Fibroblast of villous mesenchyme (primary cell): ENCODE measurements at regions not wholly inside any gene's neighbourhood (a gene's known extent, or its start where the extent isn't known, plus 50 kb on each side); places are given as distances from the start of the nearest gene placed in this dataset.

Experiments
- DNase-seq: peaks from one replicate; pipeline ENCODE4 v3.0.0-alpha.2; 2010; ENCODE audit warnings: low read depth
- H3K4me3 ChIP-seq: 2 replicates; pipeline ENCODE4 v1.5.1; 2011; ENCODE audit warnings: low read depth, mild to moderate bottlenecking, low read length
- TF ChIP-seq, protein P1 (sequence below): IDR thresholded peaks from 2 replicates; pipeline ENCODE4 v1.5.1; 2012; ENCODE audit warnings: low read depth, mild to moderate bottlenecking, low read length; ENCODE audit not compliant: insufficient read depth

DNA sequence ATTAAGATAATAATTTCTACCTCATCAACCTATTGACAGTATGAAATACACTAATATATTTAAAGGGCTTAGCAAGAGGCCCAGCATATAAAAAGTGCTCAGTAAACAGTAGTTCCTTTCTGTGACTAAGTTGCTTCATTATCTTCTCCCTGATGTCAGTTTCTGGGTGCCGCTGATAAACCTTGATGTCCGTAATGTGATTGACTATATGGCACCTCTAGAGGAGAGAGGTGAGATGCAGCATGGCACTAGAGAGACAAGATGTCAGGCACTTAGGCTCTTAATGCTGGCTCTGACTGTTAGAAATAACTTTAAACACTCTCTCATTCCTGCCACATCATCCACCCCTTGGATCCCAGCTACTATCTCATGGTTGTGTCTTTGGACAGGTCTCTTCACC lies 455.9 kb upstream of the KLF4 start:
- DNase-seq: no peak
- no peak overlapping the region for H3K4me3 ChIP-seq
- TF ChIP-seq, protein P1, sequence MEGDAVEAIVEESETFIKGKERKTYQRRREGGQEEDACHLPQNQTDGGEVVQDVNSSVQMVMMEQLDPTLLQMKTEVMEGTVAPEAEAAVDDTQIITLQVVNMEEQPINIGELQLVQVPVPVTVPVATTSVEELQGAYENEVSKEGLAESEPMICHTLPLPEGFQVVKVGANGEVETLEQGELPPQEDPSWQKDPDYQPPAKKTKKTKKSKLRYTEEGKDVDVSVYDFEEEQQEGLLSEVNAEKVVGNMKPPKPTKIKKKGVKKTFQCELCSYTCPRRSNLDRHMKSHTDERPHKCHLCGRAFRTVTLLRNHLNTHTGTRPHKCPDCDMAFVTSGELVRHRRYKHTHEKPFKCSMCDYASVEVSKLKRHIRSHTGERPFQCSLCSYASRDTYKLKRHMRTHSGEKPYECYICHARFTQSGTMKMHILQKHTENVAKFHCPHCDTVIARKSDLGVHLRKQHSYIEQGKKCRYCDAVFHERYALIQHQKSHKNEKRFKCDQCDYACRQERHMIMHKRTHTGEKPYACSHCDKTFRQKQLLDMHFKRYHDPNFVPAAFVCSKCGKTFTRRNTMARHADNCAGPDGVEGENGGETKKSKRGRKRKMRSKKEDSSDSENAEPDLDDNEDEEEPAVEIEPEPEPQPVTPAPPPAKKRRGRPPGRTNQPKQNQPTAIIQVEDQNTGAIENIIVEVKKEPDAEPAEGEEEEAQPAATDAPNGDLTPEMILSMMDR: no peak

DNA sequence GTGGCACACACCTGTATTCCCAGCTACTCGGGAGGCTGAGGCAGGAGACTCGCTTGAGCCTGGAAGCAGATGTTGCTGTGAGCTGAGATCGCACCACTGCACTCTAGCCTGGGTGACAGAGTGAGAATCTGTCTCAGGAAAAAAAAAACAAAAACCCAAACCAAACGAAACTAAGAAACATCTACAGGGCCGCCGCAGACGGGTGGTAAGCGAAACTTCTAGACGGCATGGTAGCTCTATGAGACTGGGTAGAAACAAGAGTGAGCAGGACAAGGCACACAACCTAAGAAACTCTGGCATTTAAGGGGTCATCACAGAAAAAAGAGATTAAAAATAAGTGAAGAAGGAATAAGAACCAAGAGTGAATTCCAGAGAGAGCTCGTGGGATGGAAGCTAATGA lies 454.8 kb upstream of the KLF4 start:
- TF ChIP-seq, protein P1: no peak
- H3K4me3 ChIP-seq: no peak overlapping the region
- no peak for DNase-seq

DNA sequence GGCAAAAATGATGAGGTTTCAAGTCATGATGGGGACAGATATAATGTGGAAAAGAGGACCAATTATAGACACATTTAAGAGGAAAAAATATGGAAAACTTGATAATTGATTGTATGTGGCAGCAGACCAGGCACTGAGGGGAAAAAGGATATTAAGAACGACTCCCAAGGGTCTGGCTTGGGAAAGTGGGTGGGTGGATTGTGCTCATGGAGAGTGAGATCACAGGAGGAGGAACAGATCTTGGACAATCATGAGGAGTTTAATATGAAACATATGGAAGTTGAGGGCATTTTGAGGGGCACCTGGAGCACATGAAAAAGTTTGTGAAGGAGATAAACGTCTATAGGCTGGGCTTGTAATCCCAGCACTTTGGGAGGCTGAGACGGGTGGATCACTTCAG lies 454.3 kb upstream of the KLF4 start:
- DNase-seq: no peak
- H3K4me3 ChIP-seq: no peak overlapping the region
- TF ChIP-seq, protein P1: no peak

DNA sequence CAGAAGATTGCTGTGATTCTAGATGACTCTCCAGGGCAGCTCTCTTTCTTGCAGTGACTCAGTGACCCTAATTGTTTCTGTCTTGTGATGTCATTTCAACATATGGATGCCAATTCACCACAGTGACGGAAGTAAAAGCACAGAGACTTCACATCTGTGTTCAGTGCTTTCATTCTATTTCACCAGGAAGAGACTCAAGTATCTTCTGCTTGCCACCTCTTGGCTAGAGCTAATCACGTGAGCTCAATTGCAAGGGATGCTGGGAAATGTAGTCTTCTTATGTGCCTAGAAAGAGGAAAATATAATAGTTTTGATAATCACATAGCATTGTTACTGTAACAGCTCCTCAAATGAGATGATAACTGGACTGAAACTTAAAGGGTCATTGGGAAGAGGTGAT lies 453.3 kb upstream of the KLF4 start:
- TF ChIP-seq, protein P1: no peak
- no peak overlapping the region for H3K4me3 ChIP-seq
- DNase-seq: no peak

DNA sequence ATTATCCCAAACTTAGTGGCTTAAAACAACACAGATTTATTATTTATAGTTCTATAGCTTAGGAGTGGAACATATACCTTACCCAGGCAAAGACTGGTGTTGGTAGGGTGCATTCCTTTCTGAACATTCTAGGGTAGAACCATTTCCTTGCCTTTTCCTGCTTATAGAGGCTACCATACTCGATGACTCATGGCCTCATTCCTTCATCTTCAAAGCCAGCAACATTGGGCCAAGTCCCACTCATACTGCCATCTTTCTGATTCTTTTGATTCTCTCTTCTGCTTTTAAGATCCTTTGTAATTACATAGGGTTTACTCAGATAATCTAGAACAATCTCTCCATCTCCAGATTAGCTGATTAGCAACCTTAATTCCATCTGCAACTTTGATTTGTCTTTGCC lies 452.7 kb upstream of the KLF4 start:
- no peak for DNase-seq
- TF ChIP-seq, protein P1: no peak
- no peak overlapping the region for H3K4me3 ChIP-seq

DNA sequence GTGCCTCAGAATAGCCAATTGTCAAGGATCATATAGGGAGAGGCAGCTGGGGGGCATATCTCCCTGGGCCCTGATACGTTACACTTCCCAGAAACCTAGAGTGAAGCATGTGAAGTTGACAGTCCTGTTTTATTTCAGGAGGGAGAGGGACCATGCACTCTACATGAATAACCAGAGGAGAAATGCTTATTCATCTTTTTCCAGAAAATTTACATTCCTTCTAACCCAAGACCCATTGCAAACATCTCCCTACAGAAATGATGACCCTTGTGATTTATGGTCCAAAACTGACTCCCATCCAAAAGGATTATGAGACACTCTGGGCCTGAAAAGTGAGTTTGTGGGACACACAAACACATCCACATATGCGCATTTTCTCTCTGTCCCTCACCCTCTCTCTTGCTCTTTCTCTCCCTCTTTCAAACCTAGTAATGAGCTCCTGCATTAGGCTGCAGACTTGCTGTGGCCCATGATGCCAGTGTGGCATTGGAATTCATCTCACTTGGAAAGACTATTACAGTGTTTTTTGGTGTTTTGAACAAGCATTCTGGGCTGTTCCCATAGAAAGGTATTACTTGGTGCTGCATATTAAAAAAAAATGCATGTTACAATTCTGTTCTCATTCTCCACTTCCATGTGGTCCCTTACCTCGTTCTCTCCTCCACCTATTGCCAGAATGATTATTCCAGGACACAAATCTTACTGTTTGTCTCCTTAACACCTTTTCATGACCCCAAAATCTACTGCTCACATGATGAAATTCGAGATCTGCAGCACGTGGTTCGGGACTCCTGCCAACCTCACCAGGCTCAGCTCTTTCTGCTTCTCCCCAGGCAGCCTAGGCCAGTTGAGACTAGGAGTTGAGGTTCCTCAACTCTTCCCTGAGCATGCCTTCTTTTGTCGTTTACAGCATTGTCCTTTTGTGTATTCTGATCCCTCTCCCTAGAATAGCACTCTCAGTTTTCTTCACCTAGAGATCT lies 451.3 kb upstream of the KLF4 start:
- H3K4me3 ChIP-seq: no peak overlapping the region
- TF ChIP-seq, protein P1: no peak
- DNase-seq: peak; percentile 81
